H54 (cell line): ENCODE measurements at regions not wholly inside any gene's neighbourhood (a gene's known extent, or its start where the extent isn't known, plus 50 kb on each side); places are given as distances from the start of the nearest gene placed in this dataset.
A peak's percentile ranks its signal among the peaks of the same experiment; 100 is the strongest.

Experiments used
- DNase-seq: peaks from one replicate; pipeline ENCODE4 v3.0.0; 2011; ENCODE audit warnings: low spot score, mixed read lengths; ENCODE audit not compliant: insufficient read length
- FAIRE-seq: peaks from 3 replicates; lab custom pipeline; 2011; peaks lifted over from hg19 to GRCh38; lab: Jason Lieb, UNC
- POLR2A ChIP-seq: IDR thresholded peaks from 2 replicates; pipeline ENCODE4 v1.6.1; 2011; ENCODE audit warnings: low read depth, mild to moderate bottlenecking, low read length

- no peak for DNase-seq
- no peak for FAIRE-seq
Measured at GRCh38 chr1:73617145-73617544, 580.8 kb downstream of the LRRIQ3 start.

GRCh38 chr1:73611681-73612080, 586.3 kb downstream of the LRRIQ3 start:
- FAIRE-seq (no peak), DNase-seq (no peak)
- no peak for TF ChIP-seq POLR2A

More at GRCh38 chr1:73617145-73617544, 580.8 kb downstream of the LRRIQ3 start:
- TF ChIP-seq POLR2A, result no peak

- DNase-seq (peak; percentile 5), FAIRE-seq (peak; percentile 98)
- no peak for TF ChIP-seq POLR2A
Measured at GRCh38 chr1:73604739-73605138, 593.2 kb downstream of the LRRIQ3 start.

- FAIRE-seq (no peak), DNase-seq (no peak)
- TF ChIP-seq POLR2A, result no peak
Measured at GRCh38 chr1:73604211-73604610, 593.8 kb downstream of the LRRIQ3 start.

- DNase-seq (no peak), FAIRE-seq (peak; percentile 89)
- no peak for TF ChIP-seq POLR2A
Measured at GRCh38 chr1:73593804-73594203, 604.2 kb downstream of the LRRIQ3 start.

GRCh38 chr1:73593364-73593763, 604.6 kb downstream of the LRRIQ3 start:
- no peak for FAIRE-seq
- TF ChIP-seq POLR2A, result no peak
- peak; percentile 16 for DNase-seq

- no peak for TF ChIP-seq POLR2A
- no peak for DNase-seq
- FAIRE-seq, result no peak
Measured at GRCh38 chr1:73587080-73587479, 610.9 kb downstream of the LRRIQ3 start.

- no peak for TF ChIP-seq POLR2A
- FAIRE-seq (no peak), DNase-seq (no peak)
Measured at GRCh38 chr1:73577206-73577605, 620.8 kb downstream of the LRRIQ3 start.

GRCh38 chr1:73576083-73576482, 621.9 kb downstream of the LRRIQ3 start:
- no peak for DNase-seq

GRCh38 chr1:73564294-73564693, 633.7 kb downstream of the LRRIQ3 start:
- no peak for DNase-seq
- no peak for TF ChIP-seq POLR2A
- FAIRE-seq, result no peak

More at GRCh38 chr1:73576083-73576482, 621.9 kb downstream of the LRRIQ3 start:
- peak; percentile 67 for FAIRE-seq
- TF ChIP-seq POLR2A, result no peak

GRCh38 chr1:73556270-73556669, 641.7 kb downstream of the LRRIQ3 start:
- no peak for TF ChIP-seq POLR2A
- FAIRE-seq (no peak), DNase-seq (no peak)

GRCh38 chr1:73537400-73537799, 660.6 kb downstream of the LRRIQ3 start:
- no peak for DNase-seq
- TF ChIP-seq POLR2A, result no peak
- no peak for FAIRE-seq

- no peak for TF ChIP-seq POLR2A
- no peak for FAIRE-seq
- DNase-seq, result no peak
Measured at GRCh38 chr1:73517603-73518191, 680.3 kb downstream of the LRRIQ3 start.

GRCh38 chr1:73516451-73516850, 681.5 kb downstream of the LRRIQ3 start:
- DNase-seq (no peak), FAIRE-seq (no peak)
- TF ChIP-seq POLR2A, result no peak

- no peak for DNase-seq
- FAIRE-seq, result no peak
- no peak for TF ChIP-seq POLR2A
Measured at GRCh38 chr1:73511038-73511437, 686.9 kb downstream of the LRRIQ3 start.
